Erythroblast (primary cell): ENCODE measurements at regions not wholly inside any gene's neighbourhood (a gene's known extent, or its start where the extent isn't known, plus 50 kb on each side); places are given as distances from the start of the nearest gene placed in this dataset.

Experiments
- GATA1 ChIP-seq: IDR thresholded peaks from 2 replicates; pipeline ENCODE4 v1.6.1; 2011; ENCODE audit warnings: low read depth, mild to moderate bottlenecking, control low read depth, low read length, moderate library complexity
- POLR2A ChIP-seq: IDR thresholded peaks from 2 replicates; pipeline ENCODE4 v1.6.1; 2011; ENCODE audit warnings: mild to moderate bottlenecking, low read length

- no peak for TF ChIP-seq POLR2A
- TF ChIP-seq GATA1: no peak
Measured at GRCh38 chr15:58260725-58261267, 122.6 kb downstream of the AQP9 start.
